DND-41 (cell line): ENCODE measurements at regions not wholly inside any gene's neighbourhood (a gene's known extent, or its start where the extent isn't known, plus 50 kb on each side); places are given as distances from the start of the nearest gene placed in this dataset.

Source experiments
- ATAC-seq: fragments of 200-7000 bp; cut with Tn5 transposase; 3 replicates; pipeline ENCODE4 v1.9.1; 2021; ENCODE audit warnings: low read depth; ENCODE audit not compliant: insufficient read depth
- DNase-seq: peaks from one replicate; pipeline ENCODE4 v3.0.0-alpha.2; 2020
- H2AFZ ChIP-seq: 2 replicates; pipeline ENCODE4 v1.6.0; 2012; ENCODE audit warnings: low read depth, low read length
- H3K27ac ChIP-seq: 2 replicates; pipeline ENCODE4 v1.5.1; 2012; ENCODE audit warnings: low read length, inconsistent platforms
- H3K27me3 ChIP-seq: fragments of 200-600 bp; sonication (generic); 2 replicates; pipeline ENCODE4 v1.6.0; 2012; ENCODE audit warnings: low read length, mild to moderate bottlenecking, inconsistent platforms; ENCODE audit not compliant: insufficient read depth, poor library complexity
- H3K36me3 ChIP-seq: 2 replicates; pipeline ENCODE4 v1.5.1; 2012; ENCODE audit warnings: low read length, inconsistent platforms; ENCODE audit not compliant: insufficient read depth
- H3K4me1 ChIP-seq: 2 replicates; pipeline ENCODE4 v1.5.1; 2012; ENCODE audit warnings: mild to moderate bottlenecking, low read length; ENCODE audit not compliant: insufficient read depth
- H3K4me2 ChIP-seq: 2 replicates; pipeline ENCODE4 v1.6.0; 2012; ENCODE audit warnings: mild to moderate bottlenecking, moderate library complexity, low read length, inconsistent platforms; ENCODE audit not compliant: insufficient read depth
- H3K4me3 ChIP-seq, 2 experiments: fragments of 200-600 bp in 1 of 2; shearing (Covaris generic) in 1 of 2; 2 replicates each; pipeline ENCODE4 v1.5.1; 2012 to 2016; ENCODE audit warnings: inconsistent platforms in 2 of 2, low read length in 2 of 2, mild to moderate bottlenecking in 2 of 2, low read depth in 1 of 2, moderate library complexity in 1 of 2
- H3K79me2 ChIP-seq: 2 replicates; pipeline ENCODE4 v1.6.0; 2012; ENCODE audit warnings: low read length, inconsistent platforms; ENCODE audit not compliant: insufficient read depth
- H3K9ac ChIP-seq: 2 replicates; pipeline ENCODE4 v1.6.0; 2012; ENCODE audit warnings: low read depth, mild to moderate bottlenecking, inconsistent platforms, low read length, moderate library complexity
- H3K9me3 ChIP-seq: 2 replicates; pipeline ENCODE4 v1.5.1; 2012; ENCODE audit warnings: low read length, moderate library complexity, mild to moderate bottlenecking, inconsistent platforms; ENCODE audit not compliant: insufficient read depth, severe bottlenecking
- H4K20me1 ChIP-seq: 2 replicates; pipeline ENCODE4 v1.6.0; 2012; ENCODE audit warnings: low read length; ENCODE audit not compliant: insufficient read depth
- EZH2 ChIP-seq: IDR thresholded peaks from 3 replicates; pipeline ENCODE4 v1.6.1; 2012; ENCODE audit warnings: borderline replicate concordance, low read depth, mild to moderate bottlenecking, moderate library complexity, low read length, inconsistent platforms; ENCODE audit not compliant: severe bottlenecking
- TF ChIP-seq, protein P1 (sequence below): IDR thresholded peaks from 2 replicates; pipeline ENCODE4 v1.5.1; 2012; ENCODE audit warnings: borderline replicate concordance, low read length, moderate library complexity, mild to moderate bottlenecking; ENCODE audit not compliant: poor library complexity, severe bottlenecking; ENCODE audit errors: extremely low read depth

DNA sequence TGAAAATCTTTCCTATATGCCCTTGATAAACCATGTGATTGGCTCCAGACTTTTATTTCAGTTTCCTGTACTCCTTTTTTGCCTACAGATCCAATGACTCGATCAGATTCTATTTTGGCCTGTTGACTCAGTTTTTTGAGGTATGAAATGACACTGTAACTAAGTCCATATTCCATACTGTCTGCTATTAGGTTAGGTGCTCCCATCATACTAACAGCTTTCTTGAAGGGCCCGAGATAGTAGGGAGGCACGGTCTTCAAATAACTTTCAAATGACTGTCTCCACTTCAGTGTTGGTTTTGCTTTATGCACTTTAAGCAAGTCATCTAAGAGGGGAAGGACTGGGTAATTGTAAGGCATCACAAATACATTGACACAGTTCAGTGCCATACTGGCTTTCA is 295.4 kb upstream of the DAB2 start:
- H3K27me3 ChIP-seq, result no peaks in the 10 kb centered on the region
- TF ChIP-seq, protein P1, sequence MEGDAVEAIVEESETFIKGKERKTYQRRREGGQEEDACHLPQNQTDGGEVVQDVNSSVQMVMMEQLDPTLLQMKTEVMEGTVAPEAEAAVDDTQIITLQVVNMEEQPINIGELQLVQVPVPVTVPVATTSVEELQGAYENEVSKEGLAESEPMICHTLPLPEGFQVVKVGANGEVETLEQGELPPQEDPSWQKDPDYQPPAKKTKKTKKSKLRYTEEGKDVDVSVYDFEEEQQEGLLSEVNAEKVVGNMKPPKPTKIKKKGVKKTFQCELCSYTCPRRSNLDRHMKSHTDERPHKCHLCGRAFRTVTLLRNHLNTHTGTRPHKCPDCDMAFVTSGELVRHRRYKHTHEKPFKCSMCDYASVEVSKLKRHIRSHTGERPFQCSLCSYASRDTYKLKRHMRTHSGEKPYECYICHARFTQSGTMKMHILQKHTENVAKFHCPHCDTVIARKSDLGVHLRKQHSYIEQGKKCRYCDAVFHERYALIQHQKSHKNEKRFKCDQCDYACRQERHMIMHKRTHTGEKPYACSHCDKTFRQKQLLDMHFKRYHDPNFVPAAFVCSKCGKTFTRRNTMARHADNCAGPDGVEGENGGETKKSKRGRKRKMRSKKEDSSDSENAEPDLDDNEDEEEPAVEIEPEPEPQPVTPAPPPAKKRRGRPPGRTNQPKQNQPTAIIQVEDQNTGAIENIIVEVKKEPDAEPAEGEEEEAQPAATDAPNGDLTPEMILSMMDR, result no peak
- TF ChIP-seq EZH2, result no peak
- peaks cover 6% of the 10 kb centered on the region; the same call in 1 of the 2 replicates for H3K4me1 ChIP-seq
- H2AFZ ChIP-seq, result no peak overlapping the region
- no peaks in the 10 kb centered on the region for H4K20me1 ChIP-seq
- ATAC-seq, result no peak
- H3K4me2 ChIP-seq, result no peak overlapping the region
- no peaks in the 10 kb centered on the region for H3K79me2 ChIP-seq
- no peak overlapping the region for H3K4me3 ChIP-seq
- no peak overlapping the region for H3K9ac ChIP-seq
- no peaks in the 10 kb centered on the region for H3K36me3 ChIP-seq
- no peaks in the 10 kb centered on the region for H3K9me3 ChIP-seq
- no peak for DNase-seq
- no peak overlapping the region for H3K27ac ChIP-seq

DNA sequence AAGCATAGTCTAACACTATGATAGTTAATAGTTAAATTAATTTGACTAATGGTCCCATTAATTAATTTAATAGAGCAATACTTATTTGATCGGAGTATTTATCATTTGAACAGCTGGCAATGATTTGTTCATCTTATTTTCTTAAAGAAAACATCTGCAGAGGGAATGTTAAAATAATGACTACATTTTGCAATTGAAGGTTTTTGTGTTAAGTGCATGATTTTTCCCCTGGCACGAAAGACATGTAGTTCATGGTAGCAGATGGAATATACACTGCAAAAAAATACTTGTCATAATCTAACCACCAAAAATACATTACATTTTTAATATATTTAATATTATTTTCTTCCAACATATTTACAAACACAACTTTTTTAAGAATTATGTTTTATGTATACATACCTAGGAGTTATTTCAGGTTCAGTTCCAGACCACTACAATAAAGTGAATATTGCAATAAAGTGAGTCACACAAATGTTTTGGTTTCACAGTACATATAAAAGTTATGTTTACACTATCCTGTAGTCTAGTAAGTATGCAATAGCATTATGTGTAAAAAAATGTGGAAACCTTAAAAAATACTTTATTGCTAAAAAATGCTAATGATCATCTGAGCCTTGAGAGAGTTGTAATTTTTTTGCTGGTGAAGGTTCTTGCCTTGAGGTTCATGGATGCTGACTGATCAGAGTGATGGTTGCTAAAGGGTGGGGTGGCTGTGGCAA is 292.6 kb upstream of the DAB2 start:
- TF ChIP-seq, protein P1, result no peak
- TF ChIP-seq EZH2, result no peak
- ATAC-seq (no peak), DNase-seq (no peak)
- Histone ChIP-seq H3K9ac (no peak overlapping the region), H3K4me2 (no peak overlapping the region), H3K9me3 (no peaks in the 10 kb centered on the region), H3K36me3 (no peaks in the 10 kb centered on the region), H3K4me1 (peaks cover 6% of the 10 kb centered on the region; the same call in 1 of the 2 replicates), H2AFZ (no peak overlapping the region), H3K27me3 (no peaks in the 10 kb centered on the region), H3K4me3 (no peak overlapping the region), H4K20me1 (no peaks in the 10 kb centered on the region), H3K79me2 (no peaks in the 10 kb centered on the region), H3K27ac (no peak overlapping the region)

DNA sequence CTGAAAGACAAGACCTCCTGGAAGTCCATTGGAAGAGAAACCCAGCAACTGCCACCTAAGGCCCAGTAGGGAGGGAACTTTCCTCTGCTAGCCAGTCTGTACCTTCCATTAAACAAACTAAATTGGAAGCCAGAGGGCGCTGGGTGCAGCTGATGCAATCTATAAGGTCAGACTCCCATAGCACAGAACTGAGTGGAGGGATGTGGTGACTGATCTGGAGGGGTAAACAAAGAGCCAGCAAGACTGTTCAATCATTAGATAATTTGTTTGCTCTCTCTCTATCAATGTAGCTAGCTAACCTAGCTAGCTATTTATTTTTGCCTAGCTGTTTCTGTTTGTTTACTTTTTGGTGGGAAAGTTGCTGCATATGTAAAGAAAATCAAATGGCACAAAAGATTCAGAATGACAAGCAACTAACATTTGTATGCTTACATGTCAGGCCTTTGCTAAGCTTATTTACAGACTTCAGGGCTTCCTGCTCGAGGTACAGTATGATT is 291.8 kb upstream of the DAB2 start:
- peaks cover 6% of the 10 kb centered on the region; the same call in 1 of the 2 replicates for H3K4me1 ChIP-seq
- no peak overlapping the region for H3K9ac ChIP-seq
- H3K27ac ChIP-seq, result no peak overlapping the region
- TF ChIP-seq EZH2, result no peak
- TF ChIP-seq, protein P1, result peak; percentile 69
- H3K9me3 ChIP-seq, result no peaks in the 10 kb centered on the region
- no peak overlapping the region for H3K4me2 ChIP-seq
- no peaks in the 10 kb centered on the region for H3K79me2 ChIP-seq
- peak; percentile 96 for ATAC-seq
- peak overlapping the region; percentile 13 for H2AFZ ChIP-seq
- H3K36me3 ChIP-seq, result no peaks in the 10 kb centered on the region
- H3K27me3 ChIP-seq, result no peaks in the 10 kb centered on the region
- H4K20me1 ChIP-seq, result no peaks in the 10 kb centered on the region
- H3K4me3 ChIP-seq, result no peak overlapping the region
- DNase-seq, result peak; percentile 64
